Amniotic stem cell (primary cell): ENCODE measurements at regions not wholly inside any gene's neighbourhood (a gene's known extent, or its start where the extent isn't known, plus 50 kb on each side); places are given as distances from the start of the nearest gene placed in this dataset.

Source experiments
- DNase-seq: peaks from one replicate; lab custom pipeline; 2025; lab: John Stamatoyannopoulos, UW

- DNase-seq = no peak
Measured at GRCh38 chr4:156594624-156595023, 377.0 kb downstream of the PDGFC start.

- no peak for DNase-seq
Measured at GRCh38 chr4:156593464-156593863, 378.1 kb downstream of the PDGFC start.

GRCh38 chr4:156591679-156592078 is 379.9 kb downstream of the PDGFC start:
- DNase-seq = no peak

- DNase-seq = no peak
Measured at GRCh38 chr4:156584100-156584499, 387.5 kb downstream of the PDGFC start.

- DNase-seq = no peak
Measured at GRCh38 chr4:156583265-156583664, 388.3 kb downstream of the PDGFC start.

DNA sequence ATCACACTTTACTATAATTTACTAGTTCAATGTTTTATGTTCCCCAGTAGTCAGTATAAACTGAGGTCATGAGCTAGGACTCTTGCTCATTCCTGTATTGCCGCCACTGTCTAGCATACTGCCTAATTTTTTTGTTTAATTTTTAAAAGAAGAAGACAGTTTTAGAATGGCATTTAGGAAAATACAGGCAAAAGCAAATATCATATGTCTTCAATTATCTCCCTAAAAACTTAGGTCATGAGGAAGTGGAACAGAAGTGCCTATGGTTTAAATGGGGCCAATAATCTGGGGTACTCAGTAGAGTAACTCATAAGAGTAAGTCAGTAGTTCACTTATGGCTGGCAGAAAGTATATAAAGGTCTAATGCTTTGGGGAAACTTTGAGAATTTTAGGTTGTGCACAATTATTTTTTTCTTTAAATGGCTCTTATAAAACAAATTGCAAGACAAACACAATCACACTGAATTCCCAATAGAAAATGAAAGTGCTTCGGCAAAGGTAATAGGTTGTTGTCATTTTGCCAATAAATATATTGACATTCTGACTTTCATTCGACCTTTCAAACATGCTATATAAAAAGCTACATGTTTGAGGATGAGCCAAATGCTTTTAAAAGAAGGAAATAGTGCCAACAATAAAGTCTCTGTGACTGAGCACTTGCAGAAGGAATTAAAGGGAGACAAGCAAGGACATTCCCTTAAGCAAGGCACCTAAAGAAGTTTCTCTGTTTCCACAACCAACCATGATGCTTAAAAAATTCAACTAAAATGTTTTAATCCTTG is 390.1 kb downstream of the PDGFC start:
- no peak for DNase-seq

DNA sequence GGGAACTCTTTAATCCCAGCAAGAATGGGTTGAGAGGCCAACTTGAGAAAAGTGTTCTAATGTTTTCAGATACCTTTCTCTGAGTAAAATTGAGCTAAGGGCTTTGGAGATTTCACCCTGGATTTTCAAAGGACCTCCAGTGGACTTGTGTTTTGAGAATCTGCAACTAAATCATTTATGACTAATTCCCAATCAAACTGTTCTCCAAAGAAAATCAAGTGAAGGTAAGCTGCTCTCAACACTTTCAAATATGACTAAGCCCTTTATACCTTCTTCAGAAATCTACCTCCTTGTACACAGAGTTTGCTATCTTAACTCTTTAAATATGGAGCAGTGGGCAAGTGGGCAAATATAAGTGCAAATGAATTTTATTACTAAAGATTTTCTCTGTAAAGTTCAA is 392.9 kb downstream of the PDGFC start:
- no peak for DNase-seq

DNA sequence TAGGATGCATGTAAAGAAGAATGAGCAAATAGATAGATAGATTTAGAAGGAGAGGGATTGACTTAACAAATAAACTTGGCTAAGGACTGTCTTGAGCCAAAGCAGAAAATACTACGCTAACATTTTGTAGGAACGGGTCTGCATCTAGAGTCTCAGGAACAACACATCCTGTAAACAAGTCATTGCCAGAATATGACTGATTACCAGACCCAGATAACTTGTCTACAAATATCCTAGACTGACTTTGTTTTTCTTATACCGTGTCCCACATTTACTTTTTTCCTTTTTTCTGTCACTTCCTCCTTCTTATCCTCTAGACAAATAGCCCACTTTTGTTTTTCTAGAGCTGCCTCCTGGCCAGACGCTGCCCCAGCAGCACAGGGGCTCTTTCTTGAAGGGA is 393.6 kb downstream of the PDGFC start:
- no peak for DNase-seq

- no peak for DNase-seq
Measured at GRCh38 chr4:156576946-156577345, 394.7 kb downstream of the PDGFC start.

DNA sequence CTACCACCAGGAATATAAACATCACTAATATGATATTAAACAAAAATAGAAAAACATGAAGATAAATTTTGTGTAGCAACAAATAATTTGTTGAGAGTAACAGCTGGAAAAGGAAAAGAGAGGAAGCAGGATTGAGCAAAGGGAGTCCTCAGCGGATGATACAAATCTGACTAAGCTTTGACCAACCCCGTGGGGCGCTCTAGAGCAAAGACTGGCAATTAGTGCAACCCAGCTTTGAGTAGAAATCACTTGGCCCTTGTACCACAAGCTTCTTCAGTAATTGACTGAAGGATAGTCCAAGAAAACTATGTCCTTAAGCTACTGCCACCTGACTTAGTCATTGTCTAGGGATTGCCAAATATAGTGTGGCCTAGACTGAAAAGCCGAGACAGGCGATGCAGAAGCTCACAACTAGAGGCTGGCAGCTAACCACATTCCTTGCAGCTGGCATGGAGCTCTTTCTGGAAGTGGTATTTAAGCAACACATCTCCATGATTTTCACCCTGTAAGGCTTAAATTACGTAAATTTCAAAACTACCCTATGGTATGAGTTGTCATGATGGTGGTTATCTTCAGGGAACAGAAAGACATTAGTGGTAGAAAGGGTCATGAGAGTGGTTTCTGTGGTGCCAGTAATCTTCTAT is 396.0 kb downstream of the PDGFC start:
- DNase-seq = no peak

GRCh38 chr4:156571146-156571545 is 400.5 kb downstream of the PDGFC start:
- DNase-seq = no peak

- DNase-seq = no peak
Measured at GRCh38 chr4:156569535-156569934, 402.1 kb downstream of the PDGFC start.

- no peak for DNase-seq
Measured at GRCh38 chr4:156568484-156568883, 403.1 kb downstream of the PDGFC start.

DNA sequence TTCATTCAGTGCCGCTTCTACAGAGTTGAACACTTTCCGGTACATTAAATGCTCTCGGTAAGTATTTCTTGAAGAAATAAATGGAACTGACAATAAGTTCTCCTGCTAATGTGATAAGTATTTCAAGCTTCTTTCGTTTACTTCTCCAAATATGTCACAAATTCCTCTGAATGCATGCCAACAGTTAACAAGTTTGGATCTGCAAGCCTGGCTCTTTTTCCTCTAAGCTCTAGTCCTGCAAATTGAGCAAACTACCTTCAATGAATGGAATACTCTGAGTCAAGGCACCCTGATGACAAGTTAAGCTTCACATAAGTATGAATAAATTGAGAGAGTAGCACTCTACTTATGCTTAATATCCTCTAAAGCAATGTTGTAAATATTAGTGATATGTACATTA is 403.6 kb downstream of the PDGFC start:
- no peak for DNase-seq

DNA sequence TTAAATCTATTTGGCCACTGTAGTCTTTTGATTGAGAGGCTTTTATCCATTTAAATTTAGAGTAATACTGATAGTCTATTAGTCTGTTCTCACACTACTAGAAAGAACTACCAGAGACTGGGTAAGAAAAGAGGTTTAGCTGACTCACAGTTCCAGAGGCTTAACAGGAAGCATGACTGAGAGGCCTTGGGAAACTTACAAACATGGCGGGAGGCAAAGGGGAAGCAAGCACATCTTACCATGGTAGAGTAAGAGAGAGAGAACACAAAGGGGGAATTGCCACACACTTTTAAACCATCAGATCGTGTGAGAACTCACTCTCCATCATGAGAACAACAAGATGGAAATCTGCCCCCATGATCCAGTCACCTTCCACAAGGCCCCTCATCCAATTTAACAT is 410.9 kb downstream of the PDGFC start:
- no peak for DNase-seq

DNA sequence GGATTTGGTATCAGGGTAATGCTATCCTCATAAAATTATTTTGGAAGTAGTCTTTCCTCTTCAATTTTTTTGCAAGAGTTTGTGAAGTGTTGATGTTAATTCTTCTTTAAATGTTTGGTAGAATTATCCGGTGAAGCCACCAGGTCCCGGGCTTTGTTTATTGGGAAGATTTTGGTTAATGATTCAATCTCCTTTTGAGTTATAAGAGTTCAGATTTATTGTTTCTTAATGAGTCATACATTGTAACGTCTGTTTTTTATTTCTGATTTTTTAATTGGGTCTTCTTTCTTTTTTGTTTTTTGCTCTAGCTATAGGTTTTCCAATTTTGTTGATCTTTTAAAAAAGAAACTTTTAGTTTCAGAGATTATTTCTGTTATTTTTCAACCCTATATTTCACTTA is 412.3 kb downstream of the PDGFC start:
- DNase-seq = no peak

DNA sequence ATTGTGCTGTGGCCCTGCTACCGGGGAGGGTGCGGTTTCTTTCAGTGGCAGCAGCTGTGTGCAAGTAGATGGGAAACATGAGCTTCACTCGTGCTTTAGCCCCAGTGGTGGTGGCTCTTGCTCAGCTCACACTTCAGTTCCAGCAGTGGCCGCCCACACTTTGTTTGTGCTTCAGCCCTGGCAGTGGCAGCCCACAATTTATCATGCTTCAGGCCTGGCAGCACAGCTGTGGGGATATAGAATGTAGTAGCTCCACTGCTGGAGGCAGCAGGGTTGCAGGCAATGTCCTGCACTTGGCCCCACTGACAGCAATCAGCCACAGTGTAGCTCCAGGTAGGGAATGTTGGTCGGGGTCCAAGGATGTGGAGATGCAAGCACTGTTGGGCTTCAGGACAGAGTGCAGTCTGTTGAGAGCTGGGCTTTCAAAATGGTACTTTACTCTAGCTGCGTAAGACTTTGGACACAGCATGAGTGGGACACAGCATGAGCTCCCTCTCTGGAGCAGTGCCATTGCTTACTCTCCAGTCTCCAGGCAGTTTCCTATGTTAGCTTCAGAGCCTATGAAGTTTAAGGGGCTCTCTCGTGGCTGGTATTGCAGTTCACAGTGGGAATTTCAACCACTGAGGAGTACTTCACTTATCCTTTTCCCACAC is 413.1 kb downstream of the PDGFC start:
- no peak for DNase-seq

- DNase-seq = no peak
Measured at GRCh38 chr4:156557920-156558319, 413.7 kb downstream of the PDGFC start.

DNA sequence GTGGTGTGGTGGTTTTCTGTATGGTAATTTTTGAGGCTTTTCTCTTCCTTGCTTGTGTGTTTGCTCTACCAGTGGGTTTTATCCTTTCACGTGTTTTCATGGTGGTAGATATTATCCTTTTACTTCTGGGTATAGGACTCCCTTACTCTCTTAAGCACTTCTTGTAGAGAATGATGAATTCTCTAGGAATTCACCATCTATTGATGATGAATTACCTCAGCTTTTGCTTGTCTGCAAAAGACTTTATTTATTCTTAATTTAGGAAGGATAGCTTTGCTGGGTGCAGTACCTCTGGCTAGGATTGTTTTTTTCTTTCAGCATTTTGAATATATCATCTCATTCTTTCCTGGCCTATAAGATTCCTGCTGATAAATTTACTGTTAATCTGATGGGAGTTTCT is 415.3 kb downstream of the PDGFC start:
- no peak for DNase-seq

GRCh38 chr4:156553659-156554058 is 417.9 kb downstream of the PDGFC start:
- no peak for DNase-seq

DNA sequence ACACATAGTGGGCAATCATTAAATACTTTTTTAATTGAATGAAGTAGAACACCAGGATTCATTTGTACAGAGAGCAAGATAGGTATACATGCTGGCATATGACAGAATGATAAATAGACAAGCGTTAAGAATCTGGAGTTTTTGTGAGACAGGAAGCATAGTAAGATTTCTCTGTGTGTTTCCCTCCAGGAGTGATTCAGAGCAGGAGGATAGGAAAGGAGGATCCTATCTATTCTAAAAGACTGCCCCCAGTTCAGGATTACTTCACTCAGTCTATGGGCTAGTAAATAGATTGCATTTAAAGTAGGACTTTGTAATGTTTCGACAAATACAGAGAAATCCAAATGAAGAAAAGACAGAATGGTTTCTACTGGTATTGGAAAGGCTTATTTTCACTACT is 423.7 kb downstream of the PDGFC start:
- DNase-seq = no peak

- peak; percentile 34 for DNase-seq
Measured at GRCh38 chr4:156547439-156547838, 424.2 kb downstream of the PDGFC start.
